NB4 (cell line): ENCODE measurements at regions not wholly inside any gene's neighbourhood (a gene's known extent, or its start where the extent isn't known, plus 50 kb on each side); places are given as distances from the start of the nearest gene placed in this dataset.

ENCODE experiments used
- POLR2A ChIP-seq: IDR thresholded peaks from 2 replicates; pipeline ENCODE4 v1.6.1; 2011; ENCODE audit warnings: mild to moderate bottlenecking; ENCODE audit not compliant: insufficient read length; ENCODE audit errors: extremely low read depth
- TF ChIP-seq, protein P1 (sequence below): IDR thresholded peaks from one replicate; pipeline ENCODE4 v1.5.1; 2012; ENCODE audit warnings: low read depth, low read length

DNA sequence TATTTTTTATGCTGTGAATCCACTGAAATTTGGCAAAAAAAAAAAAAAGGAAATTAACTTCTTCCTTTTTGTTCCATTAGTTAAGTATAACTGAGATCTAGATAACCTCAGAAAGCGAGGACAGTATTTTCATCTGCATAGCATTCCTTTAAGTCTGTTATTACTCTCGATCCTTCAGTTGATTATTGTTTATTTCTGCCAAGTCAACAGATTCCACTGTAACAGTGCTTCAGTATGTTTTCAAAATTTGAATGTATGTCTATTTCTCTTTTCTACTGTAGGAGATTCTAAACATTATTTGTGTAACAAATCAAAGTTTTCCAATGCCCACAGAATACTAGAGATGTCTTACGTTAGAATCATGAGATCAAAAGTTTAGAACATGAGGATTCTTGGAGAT, 133.1 kb upstream of the RGPD4 start:
- TF ChIP-seq, protein P1, sequence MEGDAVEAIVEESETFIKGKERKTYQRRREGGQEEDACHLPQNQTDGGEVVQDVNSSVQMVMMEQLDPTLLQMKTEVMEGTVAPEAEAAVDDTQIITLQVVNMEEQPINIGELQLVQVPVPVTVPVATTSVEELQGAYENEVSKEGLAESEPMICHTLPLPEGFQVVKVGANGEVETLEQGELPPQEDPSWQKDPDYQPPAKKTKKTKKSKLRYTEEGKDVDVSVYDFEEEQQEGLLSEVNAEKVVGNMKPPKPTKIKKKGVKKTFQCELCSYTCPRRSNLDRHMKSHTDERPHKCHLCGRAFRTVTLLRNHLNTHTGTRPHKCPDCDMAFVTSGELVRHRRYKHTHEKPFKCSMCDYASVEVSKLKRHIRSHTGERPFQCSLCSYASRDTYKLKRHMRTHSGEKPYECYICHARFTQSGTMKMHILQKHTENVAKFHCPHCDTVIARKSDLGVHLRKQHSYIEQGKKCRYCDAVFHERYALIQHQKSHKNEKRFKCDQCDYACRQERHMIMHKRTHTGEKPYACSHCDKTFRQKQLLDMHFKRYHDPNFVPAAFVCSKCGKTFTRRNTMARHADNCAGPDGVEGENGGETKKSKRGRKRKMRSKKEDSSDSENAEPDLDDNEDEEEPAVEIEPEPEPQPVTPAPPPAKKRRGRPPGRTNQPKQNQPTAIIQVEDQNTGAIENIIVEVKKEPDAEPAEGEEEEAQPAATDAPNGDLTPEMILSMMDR = no peak
- no peak for TF ChIP-seq POLR2A
